IPS-NIHi11 (cell line): ENCODE measurements at regions not wholly inside any gene's neighbourhood (a gene's known extent, or its start where the extent isn't known, plus 50 kb on each side); places are given as distances from the start of the nearest gene placed in this dataset.

Experiments
- DNase-seq: peaks from one replicate; pipeline ENCODE4 v3.0.0; 2012; ENCODE audit warnings: mixed read lengths, low spot score

DNA sequence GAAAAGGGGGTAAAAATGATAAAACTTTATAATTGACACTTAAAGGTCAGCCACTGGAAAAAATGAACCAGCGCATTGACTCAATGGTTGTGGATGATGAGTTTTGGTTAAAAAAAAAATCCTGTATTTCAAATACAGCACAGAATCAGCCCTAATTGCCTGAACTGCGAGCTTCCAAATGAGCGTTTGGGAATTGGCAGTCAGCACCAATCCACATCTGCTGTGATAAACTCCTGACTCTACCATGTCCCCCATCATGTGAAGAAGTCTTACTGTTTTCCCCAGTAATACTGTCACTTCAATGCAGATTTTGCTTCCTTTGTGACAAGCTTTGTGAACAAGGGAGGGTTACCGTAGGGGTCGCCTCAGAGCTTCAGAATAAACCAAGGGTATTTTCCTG lies 235.4 kb downstream of the EBLN2 start:
- DNase-seq = no peak

GRCh38 chr3:73298243-73299183 lies 237.1 kb downstream of the EBLN2 start:
- no peak for DNase-seq

DNA sequence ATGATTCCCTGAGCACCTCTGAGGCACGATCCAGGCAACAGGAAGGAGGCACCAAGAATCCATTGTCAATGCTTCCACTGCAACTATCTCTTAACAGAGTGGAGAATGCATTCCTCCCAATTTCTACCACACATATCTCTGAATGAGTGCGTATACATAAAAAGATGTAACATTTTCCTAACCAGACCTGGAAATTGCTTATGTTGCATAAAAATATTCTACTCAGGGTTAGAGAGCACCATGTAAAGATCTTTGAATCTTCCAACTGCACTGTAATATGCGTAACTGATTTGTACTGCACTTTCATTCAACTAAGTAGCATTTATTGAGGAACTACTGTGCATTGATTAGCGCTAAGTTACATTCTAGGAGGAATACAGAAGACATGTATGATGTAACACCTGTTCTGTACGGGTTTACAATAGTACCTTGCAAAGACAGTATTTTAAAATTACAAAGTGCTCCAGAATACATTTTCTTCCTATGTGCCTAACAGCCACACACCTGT lies 237.8 kb downstream of the EBLN2 start:
- no peak for DNase-seq

- no peak for DNase-seq
These were observed 252.9 kb downstream of the EBLN2 start for GRCh38 chr3:73314151-73314951.

- no peak for DNase-seq
These were observed 254.2 kb downstream of the EBLN2 start for GRCh38 chr3:73315706-73316105.

DNA sequence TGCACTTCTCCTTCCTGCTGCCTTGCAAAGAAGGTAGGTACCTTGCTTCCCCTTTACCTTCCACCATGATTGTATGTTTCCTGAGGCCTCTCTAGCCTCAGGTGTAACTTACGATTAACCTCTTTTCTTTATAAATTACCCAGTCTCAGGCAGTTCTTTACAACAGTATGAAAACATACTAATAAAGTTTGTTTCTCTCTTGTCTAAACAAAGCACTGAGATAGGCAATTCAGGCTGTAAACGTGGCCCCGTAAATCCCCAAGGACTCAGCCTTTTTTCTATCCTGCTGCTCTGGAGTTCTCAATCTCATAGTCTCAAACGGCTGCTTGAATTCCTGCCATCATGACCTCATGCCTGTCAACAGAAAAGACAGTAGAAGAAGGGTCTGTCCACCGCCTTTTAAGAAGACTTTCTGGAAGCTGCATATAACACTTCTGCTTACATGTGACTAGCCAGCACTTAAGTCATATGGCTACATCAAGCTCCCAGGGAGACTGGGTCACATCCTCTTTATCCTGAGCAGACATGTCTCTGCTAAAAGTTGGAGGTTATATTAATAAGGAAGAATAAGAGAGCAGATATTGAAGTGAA lies 257.8 kb downstream of the EBLN2 start:
- DNase-seq = no peak

DNA sequence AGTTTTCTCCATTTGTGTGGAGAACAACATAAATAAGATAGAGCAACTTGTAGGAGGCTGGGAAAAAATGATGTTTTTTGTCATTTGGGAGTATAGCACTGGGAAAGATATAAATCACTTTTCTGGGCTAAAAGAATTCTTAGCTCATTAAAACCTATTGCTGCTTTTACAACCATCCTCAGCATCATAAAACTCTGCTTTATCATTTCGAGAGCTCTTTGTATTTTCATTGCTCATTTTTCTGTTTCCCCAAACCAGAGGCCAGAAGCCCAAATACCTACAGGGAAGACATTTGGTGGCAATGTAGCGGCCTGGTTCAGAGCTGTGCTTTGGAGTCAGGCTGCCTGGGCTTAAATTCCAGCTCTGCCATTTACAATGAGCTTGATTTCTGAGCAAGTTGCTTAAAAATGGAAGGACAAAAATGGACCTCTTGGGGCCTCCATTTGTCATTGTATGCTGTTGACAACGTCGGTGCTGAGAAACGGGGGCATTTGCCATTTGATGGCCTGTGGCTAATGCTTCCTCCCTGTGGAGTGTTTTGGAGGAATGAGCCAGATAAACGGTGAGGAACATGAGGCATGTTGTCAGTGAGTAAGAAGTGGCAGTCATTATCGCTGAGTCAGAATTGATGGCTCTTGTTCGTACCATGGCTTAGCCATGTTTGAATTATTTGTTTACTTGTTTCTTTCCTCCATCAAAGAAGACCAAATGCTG lies 260.0 kb downstream of the EBLN2 start:
- DNase-seq = no peak

DNA sequence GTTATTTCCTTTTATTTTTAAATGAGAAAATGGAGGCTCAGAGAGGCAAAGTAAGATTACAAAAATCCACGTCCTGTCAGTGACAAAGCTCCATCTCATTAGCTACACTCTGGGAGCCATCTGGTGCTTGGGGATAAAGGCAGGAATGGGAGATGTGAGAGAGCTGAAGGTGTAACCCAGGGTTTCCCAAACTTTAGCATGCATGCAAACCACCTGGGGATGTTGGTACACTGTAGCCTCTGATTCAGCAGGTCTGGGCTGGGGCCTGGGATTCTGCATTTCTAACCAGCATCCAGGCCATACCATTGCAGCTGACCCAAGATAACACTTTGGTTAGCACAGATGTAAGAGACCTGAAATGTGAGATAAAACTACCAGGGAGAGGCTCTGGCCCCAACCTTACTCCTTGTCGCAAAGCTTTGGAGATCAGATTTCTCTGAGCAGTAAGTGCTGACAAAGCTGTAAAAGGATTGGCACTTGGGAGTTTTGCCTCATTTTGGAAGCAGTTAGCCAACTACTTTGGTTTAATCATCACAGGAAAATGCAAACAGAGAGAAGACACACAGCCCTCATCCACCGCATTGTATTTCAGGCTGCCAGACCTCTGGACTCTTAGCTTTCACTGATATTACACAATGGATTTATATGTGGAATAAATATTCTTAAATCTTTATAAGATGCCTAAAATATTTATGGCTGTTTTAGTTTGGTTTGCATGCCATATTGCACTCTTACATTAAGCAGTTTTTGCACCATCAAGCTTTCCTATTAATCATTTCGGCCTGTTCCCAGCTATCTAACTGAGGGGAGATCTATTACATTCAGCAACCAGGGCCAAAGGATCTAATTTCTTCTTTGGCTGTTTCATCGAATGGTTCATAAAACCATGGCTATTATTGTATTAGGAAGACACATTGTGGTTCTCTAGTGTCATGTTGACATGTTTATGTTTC lies 263.0 kb downstream of the EBLN2 start:
- no peak for DNase-seq

DNA sequence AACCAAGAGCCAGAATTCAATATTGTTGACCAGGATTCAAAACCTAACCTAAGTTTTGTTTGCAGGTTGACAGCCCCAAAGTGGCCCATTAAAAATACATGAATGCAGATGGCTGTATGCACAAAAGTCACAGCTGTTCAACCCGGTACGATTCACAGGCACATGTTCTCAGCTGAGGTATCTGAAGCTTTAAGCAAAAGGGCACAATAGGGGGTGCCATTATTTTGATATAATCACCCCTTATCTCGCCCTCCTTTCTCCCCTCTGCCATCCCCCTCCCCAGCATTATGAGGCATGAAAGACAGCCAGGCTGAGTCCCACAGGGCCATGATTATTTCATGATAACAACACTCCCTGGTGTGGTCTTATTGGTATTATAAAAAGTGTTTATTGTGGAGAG lies 264.9 kb downstream of the EBLN2 start:
- DNase-seq = no peak

DNA sequence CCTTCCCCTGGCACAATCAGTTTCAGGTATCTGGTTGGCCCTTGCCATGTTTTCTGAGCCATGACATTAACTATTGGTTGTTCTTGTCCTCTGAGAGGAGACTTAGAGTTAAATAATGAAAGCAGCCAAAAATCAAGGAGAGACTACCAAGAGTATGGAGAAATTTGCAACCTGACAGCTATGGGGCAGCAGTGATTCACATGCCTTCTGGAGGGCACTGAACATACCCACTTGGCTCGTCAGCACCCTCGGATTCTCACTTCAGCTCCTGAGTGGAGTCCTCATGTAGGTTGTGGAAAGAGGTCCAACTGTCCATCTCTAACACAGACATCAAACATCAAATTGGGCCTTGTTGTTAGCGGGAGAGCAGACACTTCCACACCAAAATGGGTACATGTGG lies 265.6 kb downstream of the EBLN2 start:
- no peak for DNase-seq
